ENCODE measurements at regions not wholly inside any gene's neighbourhood (a gene's known extent, or its start where the extent isn't known, plus 50 kb on each side); places are given as distances from the start of the nearest gene placed in this dataset.
"Not testable (repeated sequence)": the region's sequence is repeated elsewhere in the genome, so short reads cannot be mapped to it uniquely, and the experiment has no call there.

DNA sequence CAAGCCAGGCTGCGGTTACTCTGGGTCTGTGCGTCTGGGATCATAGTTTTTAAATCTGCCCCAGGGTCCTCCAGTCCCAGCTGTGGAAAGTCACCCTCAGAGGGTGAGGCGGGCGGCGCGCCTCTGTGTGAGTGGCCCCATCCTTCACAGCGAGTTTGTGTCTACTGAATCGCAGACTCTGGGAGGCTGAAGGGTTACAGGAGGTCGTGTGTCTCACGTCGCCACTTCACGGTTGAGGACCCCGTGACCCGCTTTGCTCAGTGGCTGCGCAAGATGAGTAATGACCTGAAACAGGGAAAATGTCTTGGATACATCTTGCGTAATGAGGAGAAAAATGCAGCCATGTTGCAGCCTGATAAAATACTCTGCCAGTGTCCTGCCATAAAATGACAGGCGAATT lies 72.3 kb upstream of the SAMD11 start:
- TF ChIP-seq POLR2A, EP300 (IDR thresholded peaks at IDR 0.05): not testable (repeated sequence)
- TF ChIP-seq, protein P1, sequence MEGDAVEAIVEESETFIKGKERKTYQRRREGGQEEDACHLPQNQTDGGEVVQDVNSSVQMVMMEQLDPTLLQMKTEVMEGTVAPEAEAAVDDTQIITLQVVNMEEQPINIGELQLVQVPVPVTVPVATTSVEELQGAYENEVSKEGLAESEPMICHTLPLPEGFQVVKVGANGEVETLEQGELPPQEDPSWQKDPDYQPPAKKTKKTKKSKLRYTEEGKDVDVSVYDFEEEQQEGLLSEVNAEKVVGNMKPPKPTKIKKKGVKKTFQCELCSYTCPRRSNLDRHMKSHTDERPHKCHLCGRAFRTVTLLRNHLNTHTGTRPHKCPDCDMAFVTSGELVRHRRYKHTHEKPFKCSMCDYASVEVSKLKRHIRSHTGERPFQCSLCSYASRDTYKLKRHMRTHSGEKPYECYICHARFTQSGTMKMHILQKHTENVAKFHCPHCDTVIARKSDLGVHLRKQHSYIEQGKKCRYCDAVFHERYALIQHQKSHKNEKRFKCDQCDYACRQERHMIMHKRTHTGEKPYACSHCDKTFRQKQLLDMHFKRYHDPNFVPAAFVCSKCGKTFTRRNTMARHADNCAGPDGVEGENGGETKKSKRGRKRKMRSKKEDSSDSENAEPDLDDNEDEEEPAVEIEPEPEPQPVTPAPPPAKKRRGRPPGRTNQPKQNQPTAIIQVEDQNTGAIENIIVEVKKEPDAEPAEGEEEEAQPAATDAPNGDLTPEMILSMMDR (IDR thresholded peaks at IDR 0.05): not testable (repeated sequence)

Data from tibial nerve (tissue), 4 donors.